ENCODE measurements at regions not wholly inside any gene's neighbourhood (a gene's known extent, or its start where the extent isn't known, plus 50 kb on each side); places are given as distances from the start of the nearest gene placed in this dataset.

- intact Hi-C loops (cut with micrococcal nuclease), result no loop called here
- Histone ChIP-seq H3K9me3 (ENCODE audit: control insufficient read depth, insufficient read depth, low read length) (no peaks in the 10 kb centered on the region), H3K27me3 (ENCODE audit: control insufficient read depth, insufficient read depth, low read length) (no peaks in the 10 kb centered on the region), H3K4me3 (ENCODE audit: low read length) (no peak overlapping the region), H3K4me1 (ENCODE audit: control insufficient read depth, insufficient read depth, low read length) (peaks cover 7% of the 10 kb centered on the region), H3K27ac (ENCODE audit: low read length) (no peak overlapping the region), H3K36me3 (ENCODE audit: control insufficient read depth, insufficient read depth, low read length) (no peaks in the 10 kb centered on the region)
- TF ChIP-seq CTCF (IDR thresholded peaks at IDR 0.05), result no peak
- WGBS (ENCODE audit: insufficient coverage), result no CpG with 5 or more reads among the region's 1 CpG
- Mint-ChIP-seq H3K4me1 (peaks cover 9 to 20% of the 10 kb centered on the region in 2 donors), H3K27me3 (ENCODE audit: low read depth in 2 of 2) (no peaks in the 10 kb centered on the region), H3K9me3 (no peaks in the 10 kb centered on the region), H3K27ac (no peak overlapping the region), H3K4me3 (no peak overlapping the region), H3K36me3 (no peaks in the 10 kb centered on the region)
- no peak for ATAC-seq
- no peak for DNase-seq
Observed at GRCh38 chr13:50358231-50359040, 343.2 kb downstream of the KCNRG start.

- Histone ChIP-seq H3K27ac (ENCODE audit: low read length) (no peak overlapping the region), H3K27me3 (ENCODE audit: control insufficient read depth, insufficient read depth, low read length) (no peaks in the 10 kb centered on the region), H3K9me3 (ENCODE audit: control insufficient read depth, insufficient read depth, low read length) (no peaks in the 10 kb centered on the region), H3K4me1 (ENCODE audit: control insufficient read depth, insufficient read depth, low read length) (peaks cover 7% of the 10 kb centered on the region), H3K4me3 (ENCODE audit: low read length) (no peak overlapping the region), H3K36me3 (ENCODE audit: control insufficient read depth, insufficient read depth, low read length) (no peaks in the 10 kb centered on the region)
- no peaks in the 10 kb centered on the region for H3K9me3 Mint-ChIP-seq
- no peak overlapping the region for H3K4me3 Mint-ChIP-seq
- peaks cover 9 to 20% of the 10 kb centered on the region in 2 donors for H3K4me1 Mint-ChIP-seq
- H3K27ac Mint-ChIP-seq, result no peak overlapping the region
- H3K36me3 Mint-ChIP-seq, result no peaks in the 10 kb centered on the region
- H3K27me3 Mint-ChIP-seq (ENCODE audit: low read depth in 2 of 2), result no peaks in the 10 kb centered on the region
- DNase-seq, result no peak
- intact Hi-C loops (cut with micrococcal nuclease), result no loop called here
- no peak for TF ChIP-seq CTCF (IDR thresholded peaks at IDR 0.05)
- 75% methylated on average over 1 of the region's 3 CpGs for WGBS (ENCODE audit: insufficient coverage)
- ATAC-seq, result no peak
Observed at GRCh38 chr13:50359041-50359367, 343.8 kb downstream of the KCNRG start.

GRCh38 chr13:50359779-50360178 lies 344.5 kb downstream of the KCNRG start:
- H3K27ac Mint-ChIP-seq, result no peak overlapping the region

More at GRCh38 chr13:50359779-50360178, 344.5 kb downstream of the KCNRG start:
- H3K27me3 ChIP-seq (ENCODE audit: control insufficient read depth, insufficient read depth, low read length), result no peaks in the 10 kb centered on the region
- WGBS (ENCODE audit: insufficient coverage), result 90% methylated on average over 8 of the region's 8 CpGs
- peaks cover 7% of the 10 kb centered on the region for H3K4me1 ChIP-seq (ENCODE audit: control insufficient read depth, insufficient read depth, low read length)
- H3K27ac ChIP-seq (ENCODE audit: low read length), result no peak overlapping the region
- TF ChIP-seq CTCF (IDR thresholded peaks at IDR 0.05), result no peak
- Mint-ChIP-seq H3K4me1 (peaks cover 9 to 15% of the 10 kb centered on the region in 2 donors), H3K4me3 (no peak overlapping the region), H3K36me3 (no peaks in the 10 kb centered on the region), H3K9me3 (no peaks in the 10 kb centered on the region), H3K27me3 (ENCODE audit: low read depth in 2 of 2) (peaks cover 1 to 5% of the 10 kb centered on the region in 2 donors)
- H3K4me3 ChIP-seq (ENCODE audit: low read length), result no peak overlapping the region
- peak in 1 of 2 donors; percentile 32 for DNase-seq
- no peaks in the 10 kb centered on the region for H3K9me3 ChIP-seq (ENCODE audit: control insufficient read depth, insufficient read depth, low read length)
- intact Hi-C loops (cut with micrococcal nuclease), result no loop called here
- no peaks in the 10 kb centered on the region for H3K36me3 ChIP-seq (ENCODE audit: control insufficient read depth, insufficient read depth, low read length)
- no peak for ATAC-seq
